H1 (cell line): ENCODE measurements at regions not wholly inside any gene's neighbourhood (a gene's known extent, or its start where the extent isn't known, plus 50 kb on each side); places are given as distances from the start of the nearest gene placed in this dataset.

ENCODE experiments used
- CTCF ChIA-PET: fragments of 300-600 bp; sonication (Branson Sonifier 250); formaldehyde crosslinking; loops from one replicate; lab custom pipeline; 2021; ENCODE audit not compliant: partially characterized antibody; lab: Charles Lee
- POLR2A ChIA-PET: fragments of 300-600 bp; sonication (Branson Sonifier 250); formaldehyde crosslinking; loops from one replicate; lab custom pipeline; 2021; ENCODE audit warnings: inconsistent platforms; ENCODE audit not compliant: partially characterized antibody; lab: Charles Lee
- DNase-seq, 2 experiments: peaks; one replicate each; pipeline versions ENCODE4 v3.0.0 to v3.0.0-alpha.2; 2010 to 2022; ENCODE audit warnings: low spot score in 2 of 2, low read depth in 1 of 2, mixed read lengths in 1 of 2
- FAIRE-seq: peaks from 2 replicates; lab custom pipeline; 2011; peaks lifted over from hg19 to GRCh38; lab: Jason Lieb, UNC
- H2AFZ ChIP-seq: 2 replicates; pipeline ENCODE4 v1.8.1; 2012; ENCODE audit warnings: low read length, inconsistent platforms
- H2AK5ac ChIP-seq: 2 replicates; pipeline ENCODE4 v1.6.1; 2013; ENCODE audit warnings: low read depth, low read length
- H2BK120ac ChIP-seq: replicated peaks from 2 replicates; pipeline ENCODE3; 2013; ENCODE audit warnings: low read depth, low read length, inconsistent platforms
- H2BK12ac ChIP-seq: 2 replicates; pipeline ENCODE4 v1.6.1; 2013; ENCODE audit warnings: low read depth, low read length
- H2BK15ac ChIP-seq: 2 replicates; pipeline ENCODE4 v1.6.1; 2013; ENCODE audit warnings: low read length
- H2BK20ac ChIP-seq: 2 replicates; pipeline ENCODE4 v1.6.1; 2013; ENCODE audit warnings: low read length
- H2BK5ac ChIP-seq: 2 replicates; pipeline ENCODE4 v1.6.1; 2013; ENCODE audit warnings: low read depth, low read length
- H3K14ac ChIP-seq: 2 replicates; pipeline ENCODE4 v1.6.1; 2013; ENCODE audit warnings: inconsistent platforms; ENCODE audit not compliant: insufficient read length
- H3K18ac ChIP-seq: 2 replicates; pipeline ENCODE4 v1.6.1; 2013; ENCODE audit warnings: low read length; ENCODE audit errors: extremely low read depth
- H3K23ac ChIP-seq: 2 replicates; pipeline ENCODE4 v1.6.1; 2013; ENCODE audit warnings: inconsistent platforms; ENCODE audit not compliant: insufficient read length
- H3K23me2 ChIP-seq: 2 replicates; pipeline ENCODE4 v1.6.1; 2013; ENCODE audit warnings: low read depth, low read length
- H3K27ac ChIP-seq: 2 replicates; pipeline ENCODE4 v1.6.1; 2011; ENCODE audit warnings: low read depth, low read length, inconsistent platforms
- H3K27me3 ChIP-seq, 4 experiments: replicated peaks in 1 of 4; 1 replicate in 1 of 4; 2 replicates in 3 of 4; pipeline versions ENCODE4 v1.6.1 to v1.8.1; 2011 to 2013; ENCODE audit warnings: low read length in 3 of 4, mild to moderate bottlenecking in 3 of 4, inconsistent platforms in 2 of 4, mixed read lengths in 2 of 4, moderate library complexity in 1 of 4; ENCODE audit not compliant: control insufficient read depth in 3 of 4, insufficient read depth in 3 of 4; ENCODE audit errors: extremely low read depth in 1 of 4
- H3K36me3 ChIP-seq, 4 experiments: 2 replicates each; pipeline versions ENCODE4 v1.6.1 to v1.8.1; 2011 to 2013; ENCODE audit warnings: mild to moderate bottlenecking in 4 of 4, low read length in 3 of 4, moderate library complexity in 2 of 4, control low read depth in 1 of 4, inconsistent platforms in 1 of 4; ENCODE audit not compliant: insufficient read depth in 4 of 4, control insufficient read depth in 2 of 4
- H3K4ac ChIP-seq: replicated peaks from 2 replicates; pipeline ENCODE3; 2013; ENCODE audit warnings: low read length, low read depth, mixed read lengths, inconsistent platforms; ENCODE audit not compliant: insufficient read length
- H3K4me1 ChIP-seq, 4 experiments: replicated peaks in 1 of 4; 1 replicate in 1 of 4; 2 replicates in 3 of 4; pipeline versions ENCODE4 v1.6.1 to v1.8.1; 2011 to 2013; ENCODE audit warnings: low read length in 3 of 4, inconsistent platforms in 2 of 4, mixed read lengths in 1 of 4; ENCODE audit not compliant: insufficient read depth in 4 of 4, control insufficient read depth in 3 of 4
- H3K4me2 ChIP-seq, 2 experiments: 2 replicates each; pipeline versions ENCODE4 v1.6.1 to v1.8.1; 2011 to 2013; ENCODE audit warnings: low read depth in 2 of 2, low read length in 2 of 2, control low read depth in 1 of 2, inconsistent platforms in 1 of 2, mild to moderate bottlenecking in 1 of 2; ENCODE audit not compliant: insufficient read depth in 1 of 2
- H3K4me3 ChIP-seq, 4 experiments: fragments of 200-600, 300-600 bp in 1 of 4; sonication (generic), shearing (Covaris generic), sonication (Bioruptor Twin) in 1 of 4; 2 replicates each; pipeline versions ENCODE4 v1.5.1 to v1.8.1; 2011 to 2016; ENCODE audit warnings: low read length in 4 of 4, low read depth in 3 of 4, control low read depth in 2 of 4, inconsistent platforms in 2 of 4, mild to moderate bottlenecking in 2 of 4, mixed read lengths in 1 of 4, moderate library complexity in 1 of 4; ENCODE audit not compliant: insufficient read depth in 2 of 4; ENCODE audit errors: extremely low read depth in 1 of 4
- H3K56ac ChIP-seq: replicated peaks from 2 replicates; pipeline ENCODE3; 2013; ENCODE audit warnings: low read depth, mild to moderate bottlenecking, mixed read lengths, low read length, inconsistent platforms; ENCODE audit not compliant: insufficient read length
- H3K79me1 ChIP-seq: 2 replicates; pipeline ENCODE4 v1.6.1; 2013; ENCODE audit warnings: low read depth, low read length, control low read depth
- H3K79me2 ChIP-seq, 2 experiments: 2 replicates each; pipeline versions ENCODE4 v1.6.1 to v1.8.1; 2012 to 2013; ENCODE audit warnings: low read length in 2 of 2, mild to moderate bottlenecking in 2 of 2, inconsistent platforms in 1 of 2; ENCODE audit not compliant: insufficient read depth in 2 of 2, control insufficient read depth in 1 of 2
- H3K9ac ChIP-seq, 4 experiments: replicated peaks in 1 of 4; 1 replicate in 1 of 4; 2 replicates in 3 of 4; pipeline versions ENCODE4 v1.6.1 to v1.8.1; 2011 to 2013; ENCODE audit warnings: low read depth in 3 of 4, low read length in 3 of 4, control low read depth in 2 of 4, mild to moderate bottlenecking in 2 of 4, moderate library complexity in 2 of 4, inconsistent platforms in 1 of 4; ENCODE audit errors: extremely low read depth in 1 of 4
- H3K9me3 ChIP-seq, 2 experiments: 2 replicates each; pipeline versions ENCODE4 v1.6.1 to v1.8.1; 2012 to 2013; ENCODE audit warnings: mild to moderate bottlenecking in 2 of 2, moderate library complexity in 2 of 2, control low read depth in 1 of 2, inconsistent platforms in 1 of 2, low read depth in 1 of 2, low read length in 1 of 2, mixed read lengths in 1 of 2; ENCODE audit not compliant: insufficient read depth in 2 of 2
- H4K20me1 ChIP-seq, 2 experiments: replicated peaks in 1 of 2; 2 replicates each; pipeline versions ENCODE3 to v1.8.1; 2011 to 2013; ENCODE audit warnings: inconsistent platforms in 2 of 2, low read length in 2 of 2, mild to moderate bottlenecking in 1 of 2; ENCODE audit not compliant: insufficient read depth in 2 of 2, control insufficient read depth in 1 of 2
- H4K5ac ChIP-seq: 2 replicates; pipeline ENCODE4 v1.6.1; 2013; ENCODE audit warnings: low read length, low read depth, mixed read lengths, inconsistent platforms; ENCODE audit not compliant: insufficient read length
- H4K8ac ChIP-seq: 2 replicates; pipeline ENCODE4 v1.8.0; 2013; ENCODE audit warnings: mild to moderate bottlenecking, moderate library complexity, low read length, inconsistent platforms; ENCODE audit not compliant: insufficient read depth; ENCODE audit errors: extremely low read depth
- H4K91ac ChIP-seq: replicated peaks from 2 replicates; pipeline ENCODE3; 2013; ENCODE audit warnings: low read length, mixed read lengths, inconsistent platforms; ENCODE audit not compliant: insufficient read length
- BRCA1 ChIP-seq: IDR thresholded peaks from 2 replicates; pipeline ENCODE4 v1.6.1; 2012; ENCODE audit warnings: low read depth, low read length, improper control_type of control experiment
- CREB1 ChIP-seq: IDR thresholded peaks from 2 replicates; pipeline ENCODE4 v1.6.1; 2012; ENCODE audit warnings: inconsistent platforms
- CTBP2 ChIP-seq: IDR thresholded peaks from 2 replicates; pipeline ENCODE4 v1.7.0; 2011; ENCODE audit warnings: borderline replicate concordance, mild to moderate bottlenecking, moderate library complexity, mixed read lengths, low read length; ENCODE audit not compliant: insufficient read depth, insufficient read length
- JUN ChIP-seq: IDR thresholded peaks from 2 replicates; pipeline ENCODE4 v1.6.1; 2011; ENCODE audit warnings: low read depth, mild to moderate bottlenecking, improper control_type of control experiment, low read length
- MAFK ChIP-seq: IDR thresholded peaks from 2 replicates; pipeline ENCODE4 v1.6.1; 2012; ENCODE audit warnings: low read depth, mild to moderate bottlenecking, improper control_type of control experiment, low read length
- NRF1 ChIP-seq: IDR thresholded peaks from 2 replicates; pipeline ENCODE4 v1.6.1; 2011; ENCODE audit warnings: mild to moderate bottlenecking, low read depth, low read length, improper control_type of control experiment
- RBBP5 ChIP-seq: IDR thresholded peaks from 2 replicates; pipeline ENCODE4 v1.7.1; 2012; ENCODE audit warnings: low read depth, mild to moderate bottlenecking, inconsistent platforms, low read length, moderate library complexity, borderline replicate concordance
- SIN3A ChIP-seq, 2 experiments: IDR thresholded peaks in 1 of 2; conservative IDR thresholded peaks in 1 of 2; 2 replicates each; pipeline ENCODE4 v1.6.1; 2011 to 2012; ENCODE audit warnings: low read length in 2 of 2, improper control_type of control experiment in 1 of 2, low read depth in 1 of 2, mild to moderate bottlenecking in 1 of 2
- SUZ12 ChIP-seq: fragments of 200-600 bp; sonication (generic); IDR thresholded peaks from 2 replicates; pipeline ENCODE4 v1.6.1; 2012; ENCODE audit warnings: mild to moderate bottlenecking, inconsistent platforms, low read length, moderate library complexity, mixed read lengths
- TAF7 ChIP-seq: optimal IDR thresholded peaks from 2 replicates; pipeline ENCODE3; 2011; ENCODE audit warnings: low read depth, mild to moderate bottlenecking, inconsistent platforms, low read length, moderate library complexity, borderline replicate concordance
- TBP ChIP-seq: IDR thresholded peaks from 2 replicates; pipeline ENCODE4 v1.6.1; 2011; ENCODE audit warnings: low read depth, low read length, improper control_type of control experiment
- WGBS, 2 experiments: shearing (Covaris generic) in 1 of 2; methylation state at CpG; one replicate each; pipeline versions ENCODE4 v1.1.6 to v1.1.7; 2013 to 2015; ENCODE audit warnings: low lambda C conversion rate in 2 of 2, mixed read lengths in 2 of 2, inconsistent platforms in 1 of 2, low coverage in 1 of 2, missing lambda C conversion rate in 1 of 2; ENCODE audit not compliant: insufficient replicate concordance in 2 of 2, insufficient coverage in 1 of 2, insufficient read length in 1 of 2; ENCODE audit errors: extremely low coverage in 1 of 2, missing lambda C conversion rate in 1 of 2; 5-methylcytosine and 5-hydroxymethylcytosine counted together

DNA sequence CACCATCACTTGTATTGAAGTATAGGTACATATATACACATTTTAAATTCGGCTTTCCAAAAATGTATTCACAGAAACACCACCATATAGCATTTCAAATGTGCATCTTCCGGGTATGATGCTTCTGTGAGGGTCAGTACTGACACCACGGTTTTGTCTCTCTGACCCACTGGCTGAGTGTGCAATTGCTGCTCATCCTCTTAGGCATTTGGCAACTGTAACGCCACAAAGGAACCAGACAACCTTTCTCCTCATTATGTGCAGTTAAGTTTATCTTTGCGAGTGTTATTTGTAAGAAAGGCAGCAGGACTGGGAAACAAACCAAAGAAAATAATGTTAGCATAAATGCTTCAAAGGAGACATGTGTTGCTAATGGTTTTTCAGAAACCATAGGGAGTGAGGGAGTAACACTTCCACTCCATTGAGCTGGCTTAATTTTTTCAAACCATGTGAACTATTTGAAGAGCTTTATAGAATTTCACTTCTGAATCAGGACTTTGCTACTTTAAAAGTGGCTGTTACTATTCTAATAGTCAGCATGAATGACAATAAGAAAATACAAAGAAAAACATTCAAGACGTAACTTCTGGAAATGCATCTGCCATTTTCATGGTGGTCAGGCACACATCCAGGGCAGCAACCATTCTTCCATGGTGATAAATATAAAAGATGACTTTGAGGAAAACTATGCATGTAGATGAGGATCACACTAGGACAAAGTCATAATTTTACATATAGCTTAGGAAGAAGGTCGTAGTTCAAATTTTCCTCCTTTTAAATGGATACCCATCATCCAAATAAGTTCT lies 423.3 kb downstream of the MZT1 start:
- Histone ChIP-seq H3K4me3 (no peak overlapping the region), H3K27me3 (no peaks in the 10 kb centered on the region), H2AFZ (no peak overlapping the region), H3K79me2 (no peaks in the 10 kb centered on the region), H3K56ac (no peak overlapping the region), H2BK20ac (no peak overlapping the region), H3K14ac (no peak overlapping the region), H3K4me1 (no peaks in the 10 kb centered on the region; a peak in 1 of 7 replicates), H3K79me1 (no peaks in the 10 kb centered on the region), H3K9me3 (no peaks in the 10 kb centered on the region), H3K27ac (no peak overlapping the region), H2BK15ac (no peak overlapping the region), H3K36me3 (no peaks in the 10 kb centered on the region), H3K23me2 (no peaks in the 10 kb centered on the region), H2BK120ac (no peak overlapping the region), H4K5ac (no peak overlapping the region), H4K8ac (no peak overlapping the region), H3K23ac (no peak overlapping the region), H2AK5ac (no peak overlapping the region), H2BK12ac (no peak overlapping the region), H3K4ac (no peak overlapping the region), H3K9ac (no peak overlapping the region), H4K91ac (no peak overlapping the region), H2BK5ac (no peak overlapping the region), H3K4me2 (no peak overlapping the region), H4K20me1 (no peaks in the 10 kb centered on the region), H3K18ac (no peak overlapping the region)
- DNase-seq (no peak), FAIRE-seq (no peak)
- TF ChIP-seq RBBP5 (no peak), CTBP2 (no peak), MAFK (no peak), TBP (no peak), SUZ12 (no peak), CREB1 (no peak), BRCA1 (no peak), TAF7 (no peak), NRF1 (no peak), SIN3A (conservative IDR thresholded peaks at IDR 0.05 in 1 of 2, IDR thresholded peaks at IDR 0.05 in 1 of 2; ENCODE audit: low read depth in 1 of 2, low read length in 2 of 2) (no peak), JUN (no peak)
- CTCF ChIA-PET = interaction anchor here (1.4 kb wide), 1 partner anchor 27 kb away, joined by 3 read pairs; no protein-coding TSS in a partner anchor
- POLR2A ChIA-PET = interaction anchor here (0.6 kb wide), 1 partner anchor 694 kb away, joined by 6 read pairs; no protein-coding TSS in a partner anchor
- WGBS, 2 experiments = 88% methylated on average over 7 of the region's 7 CpGs; no CpG with 5 or more reads in 1 of the 2 experiments
